ENCODE measurements at regions not wholly inside any gene's neighbourhood (a gene's known extent, or its start where the extent isn't known, plus 50 kb on each side); places are given as distances from the start of the nearest gene placed in this dataset.
"Not testable (repeated sequence)": the region's sequence is repeated elsewhere in the genome, so short reads cannot be mapped to it uniquely, and the experiment has no call there.

- Mint-ChIP-seq H3K36me3 (ENCODE audit: low read depth) (no peaks in the 10 kb centered on the region), H3K9me3 (no peaks in the 10 kb centered on the region), H3K4me1 (peaks cover 7% of the 10 kb centered on the region), H3K27me3 (peaks cover 20% of the 10 kb centered on the region), H3K27ac (no peak overlapping the region), H3K4me3 (no peak overlapping the region)
- ChIA-PET POLR2A (no interaction called here), CTCF (interaction anchor here (0.6 to 1.0 kb wide), 4 partner anchors 12 to 245 kb away, joined by 3 to 4 read pairs (median 3); partner anchors contain the start of gene DEGS2)
- peak; percentile 68 for DNase-seq
These were observed 69.4 kb upstream of the EVL start for GRCh38 chr14:99995700-99996356.

- DNase-seq, result no peak
- Mint-ChIP-seq H3K27me3 (peaks cover 23% of the 10 kb centered on the region), H3K36me3 (ENCODE audit: low read depth) (no peaks in the 10 kb centered on the region), H3K4me1 (peaks cover 7% of the 10 kb centered on the region), H3K9me3 (peaks cover 6% of the 10 kb centered on the region), H3K27ac (no peak overlapping the region), H3K4me3 (no peak overlapping the region)
- ChIA-PET CTCF (no interaction called here), POLR2A (no interaction called here)
These were observed 68.2 kb upstream of the EVL start for GRCh38 chr14:99996951-99997571.

GRCh38 chr14:100000398-100000797, 64.8 kb upstream of the EVL start:
- DNase-seq; CTCF ChIA-PET; POLR2A ChIA-PET; H3K4me1 Mint-ChIP-seq; H3K4me3 Mint-ChIP-seq; H3K27ac Mint-ChIP-seq; H3K27me3 Mint-ChIP-seq; H3K36me3 Mint-ChIP-seq (ENCODE audit: low read depth): not testable (repeated sequence)
- H3K9me3 Mint-ChIP-seq, result peaks cover 23% of the 10 kb centered on the region

- Mint-ChIP-seq H3K4me3 (no peak overlapping the region), H3K4me1 (no peaks in the 10 kb centered on the region), H3K27me3 (peaks cover 7% of the 10 kb centered on the region), H3K9me3 (peaks cover 25% of the 10 kb centered on the region), H3K36me3 (ENCODE audit: low read depth) (peaks cover 11% of the 10 kb centered on the region), H3K27ac (no peak overlapping the region)
- ChIA-PET CTCF (no interaction called here), POLR2A (interaction anchor here (1.2 kb wide), 1 partner anchor 21 kb away, joined by 4 read pairs; no protein-coding TSS in a partner anchor)
- DNase-seq, result no peak
These were observed 60.8 kb upstream of the EVL start for GRCh38 chr14:100004392-100004791.

- CTCF ChIA-PET, result interaction anchor here (1.4 kb wide), 1 partner anchor 24 kb away, joined by 5 read pairs; no protein-coding TSS in a partner anchor
- Mint-ChIP-seq H3K27ac (no peak overlapping the region), H3K36me3 (ENCODE audit: low read depth) (peaks cover 11% of the 10 kb centered on the region), H3K27me3 (peaks cover 8% of the 10 kb centered on the region), H3K4me1 (no peaks in the 10 kb centered on the region), H3K4me3 (no peak overlapping the region), H3K9me3 (peaks cover 17% of the 10 kb centered on the region)
- POLR2A ChIA-PET, result no interaction called here
- DNase-seq, result no peak
These were observed 58.0 kb upstream of the EVL start for GRCh38 chr14:100007254-100007653.

- H3K27ac Mint-ChIP-seq; H3K4me1 Mint-ChIP-seq; H3K9me3 Mint-ChIP-seq; H3K27me3 Mint-ChIP-seq; POLR2A ChIA-PET; DNase-seq; H3K4me3 Mint-ChIP-seq; CTCF ChIA-PET; H3K36me3 Mint-ChIP-seq (ENCODE audit: low read depth): not testable (repeated sequence)
These were observed 55.4 kb upstream of the EVL start for GRCh38 chr14:100009802-100010201.

- CTCF ChIA-PET, result no interaction called here
- DNase-seq, result no peak
- no peaks in the 10 kb centered on the region for H3K4me1 Mint-ChIP-seq
- peaks cover 8% of the 10 kb centered on the region for H3K27me3 Mint-ChIP-seq
- H3K4me3 Mint-ChIP-seq, result no peak overlapping the region
- H3K36me3 Mint-ChIP-seq (ENCODE audit: low read depth), result peaks cover 3% of the 10 kb centered on the region
- POLR2A ChIA-PET, result no interaction called here
- H3K9me3 Mint-ChIP-seq, result no peaks in the 10 kb centered on the region
- H3K27ac Mint-ChIP-seq, result no peak overlapping the region
These were observed 54.5 kb upstream of the EVL start for GRCh38 chr14:100010679-100011078.

GRCh38 chr14:100011628-100012325, 53.4 kb upstream of the EVL start:
- Mint-ChIP-seq H3K4me1 (no peaks in the 10 kb centered on the region), H3K4me3 (no peak overlapping the region), H3K27me3 (peaks cover 8% of the 10 kb centered on the region), H3K36me3 (ENCODE audit: low read depth) (no peaks in the 10 kb centered on the region), H3K27ac (no peak overlapping the region), H3K9me3 (no peaks in the 10 kb centered on the region)
- POLR2A ChIA-PET, result interaction anchor here (0.8 kb wide), 1 partner anchor 9 kb away, joined by 3 read pairs; no protein-coding TSS in a partner anchor
- CTCF ChIA-PET, result no interaction called here
- DNase-seq, result no peak

- CTCF ChIA-PET, result no interaction called here
- H3K4me1 Mint-ChIP-seq, result no peaks in the 10 kb centered on the region
- H3K4me3 Mint-ChIP-seq, result no peak overlapping the region
These were observed 52.5 kb upstream of the EVL start for GRCh38 chr14:100012478-100013327.

GRCh38 chr14:100015251-100015655, 50.0 kb upstream of the EVL start:
- no peaks in the 10 kb centered on the region for H3K4me1 Mint-ChIP-seq
- H3K36me3 Mint-ChIP-seq (ENCODE audit: low read depth), result no peaks in the 10 kb centered on the region
- H3K27ac Mint-ChIP-seq, result no peak overlapping the region
- DNase-seq, result no peak
- CTCF ChIA-PET, result no interaction called here
- no peak overlapping the region for H3K4me3 Mint-ChIP-seq
- no peaks in the 10 kb centered on the region for H3K9me3 Mint-ChIP-seq
- no peaks in the 10 kb centered on the region for H3K27me3 Mint-ChIP-seq
- POLR2A ChIA-PET, result no interaction called here

More at GRCh38 chr14:100012478-100013327, 52.5 kb upstream of the EVL start:
- Mint-ChIP-seq H3K36me3 (ENCODE audit: low read depth) (no peaks in the 10 kb centered on the region), H3K27ac (no peak overlapping the region), H3K27me3 (peaks cover 6% of the 10 kb centered on the region), H3K9me3 (no peaks in the 10 kb centered on the region)
- POLR2A ChIA-PET, result interaction anchor here (0.8 kb wide), 1 partner anchor 8 kb away, joined by 3 read pairs; no protein-coding TSS in a partner anchor
- DNase-seq, result no peak
